Right atrium auricular region (tissue), 2 donors: ENCODE measurements at regions not wholly inside any gene's neighbourhood (a gene's known extent, or its start where the extent isn't known, plus 50 kb on each side); places are given as distances from the start of the nearest gene placed in this dataset.

ENCODE experiments used
- DNase-seq: peaks from one replicate; pipeline ENCODE4 v3.0.0-alpha.2; 2019; ENCODE audit warnings: low spot score
- H3K27ac ChIP-seq, 2 donors: fragments of 200-600 bp; sonication (generic); 1 replicate in 1 of 2; 2 replicates in 1 of 2; pipeline ENCODE4 v1.5.1; 2016 to 2019
- H3K27me3 ChIP-seq, 2 donors: fragments of 200-600 bp; sonication (generic); one replicate each; pipeline versions ENCODE4 v1.5.1 to v1.6.0; 2017 to 2019
- H3K36me3 ChIP-seq: fragments of 200-600 bp; sonication (generic); one replicate; pipeline ENCODE4 v1.5.1; 2016
- H3K4me1 ChIP-seq, 2 donors: fragments of 200-600 bp; sonication (generic); one replicate each; pipeline versions ENCODE4 v1.5.1 to v1.6.0; 2017 to 2019
- H3K4me3 ChIP-seq, 2 donors: fragments of 200-600 bp; sonication (generic); 1 replicate in 1 of 2; 2 replicates in 1 of 2; pipeline ENCODE4 v1.5.1; 2017 to 2019; ENCODE audit warnings: mild to moderate bottlenecking in 1 of 2, moderate library complexity in 1 of 2
- H3K9me3 ChIP-seq, 2 donors: fragments of 200-600 bp; sonication (generic); one replicate each; pipeline ENCODE4 v1.5.1; 2019
- TF ChIP-seq, protein P1 (sequence below), 2 donors: fragments of 200-600 bp; sonication (generic); IDR thresholded peaks; one replicate each; pipeline ENCODE4 v1.5.1; 2019; ENCODE audit warnings: antibody characterized with exemption in 2 of 2

DNA sequence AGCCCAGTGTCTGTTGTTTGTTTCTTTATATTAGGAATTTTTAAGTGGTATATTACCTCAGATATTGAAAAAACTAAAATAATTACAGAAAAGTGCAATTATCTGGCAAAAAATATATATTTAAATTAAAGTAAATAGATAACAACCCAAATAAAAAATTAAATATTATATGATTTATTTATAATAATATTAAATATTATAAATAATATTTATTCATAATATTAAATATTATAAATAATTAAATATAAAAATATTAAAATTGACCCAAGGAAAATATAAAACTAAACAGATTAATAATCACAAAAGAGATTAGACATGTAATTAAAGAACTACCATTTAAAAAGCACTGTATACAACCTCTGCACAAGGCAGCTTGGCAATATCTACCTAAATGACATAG lies 331.9 kb upstream of the POGK start:
- H3K27me3 ChIP-seq: no peaks in the 10 kb centered on the region
- no peaks in the 10 kb centered on the region for H3K9me3 ChIP-seq
- no peak for DNase-seq
- H3K36me3 ChIP-seq: no peaks in the 10 kb centered on the region
- no peak overlapping the region for H3K4me3 ChIP-seq
- H3K27ac ChIP-seq: no peak overlapping the region
- TF ChIP-seq, protein P1, sequence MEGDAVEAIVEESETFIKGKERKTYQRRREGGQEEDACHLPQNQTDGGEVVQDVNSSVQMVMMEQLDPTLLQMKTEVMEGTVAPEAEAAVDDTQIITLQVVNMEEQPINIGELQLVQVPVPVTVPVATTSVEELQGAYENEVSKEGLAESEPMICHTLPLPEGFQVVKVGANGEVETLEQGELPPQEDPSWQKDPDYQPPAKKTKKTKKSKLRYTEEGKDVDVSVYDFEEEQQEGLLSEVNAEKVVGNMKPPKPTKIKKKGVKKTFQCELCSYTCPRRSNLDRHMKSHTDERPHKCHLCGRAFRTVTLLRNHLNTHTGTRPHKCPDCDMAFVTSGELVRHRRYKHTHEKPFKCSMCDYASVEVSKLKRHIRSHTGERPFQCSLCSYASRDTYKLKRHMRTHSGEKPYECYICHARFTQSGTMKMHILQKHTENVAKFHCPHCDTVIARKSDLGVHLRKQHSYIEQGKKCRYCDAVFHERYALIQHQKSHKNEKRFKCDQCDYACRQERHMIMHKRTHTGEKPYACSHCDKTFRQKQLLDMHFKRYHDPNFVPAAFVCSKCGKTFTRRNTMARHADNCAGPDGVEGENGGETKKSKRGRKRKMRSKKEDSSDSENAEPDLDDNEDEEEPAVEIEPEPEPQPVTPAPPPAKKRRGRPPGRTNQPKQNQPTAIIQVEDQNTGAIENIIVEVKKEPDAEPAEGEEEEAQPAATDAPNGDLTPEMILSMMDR (IDR thresholded peaks at IDR 0.05): no peak
- no peaks in the 10 kb centered on the region for H3K4me1 ChIP-seq

DNA sequence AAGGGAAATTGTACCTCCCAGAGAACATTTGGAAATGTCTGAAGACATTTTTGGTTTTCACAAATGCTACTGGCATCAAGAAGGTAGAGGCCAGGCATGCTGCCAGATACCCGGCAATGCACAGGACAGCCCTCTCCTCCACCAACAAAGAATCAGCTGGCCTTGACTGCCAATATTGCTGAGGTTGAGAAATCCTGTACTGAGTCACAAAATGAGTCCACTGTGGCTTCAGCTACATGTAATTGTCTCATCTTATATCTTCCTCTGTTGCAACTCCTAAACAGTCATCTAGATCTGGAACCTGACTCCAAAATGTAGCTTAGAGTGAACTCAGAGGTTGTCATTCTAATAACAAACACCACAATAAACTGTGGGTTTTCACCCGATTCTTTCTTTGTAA lies 327.5 kb upstream of the POGK start:
- no peaks in the 10 kb centered on the region for H3K27me3 ChIP-seq
- no peak overlapping the region for H3K27ac ChIP-seq
- DNase-seq: no peak
- H3K36me3 ChIP-seq: no peaks in the 10 kb centered on the region
- H3K4me1 ChIP-seq: no peaks in the 10 kb centered on the region
- H3K4me3 ChIP-seq: no peak overlapping the region
- peaks cover 0 to 13% of the 10 kb centered on the region in 2 donors for H3K9me3 ChIP-seq
- TF ChIP-seq, protein P1 (IDR thresholded peaks at IDR 0.05): no peak

DNA sequence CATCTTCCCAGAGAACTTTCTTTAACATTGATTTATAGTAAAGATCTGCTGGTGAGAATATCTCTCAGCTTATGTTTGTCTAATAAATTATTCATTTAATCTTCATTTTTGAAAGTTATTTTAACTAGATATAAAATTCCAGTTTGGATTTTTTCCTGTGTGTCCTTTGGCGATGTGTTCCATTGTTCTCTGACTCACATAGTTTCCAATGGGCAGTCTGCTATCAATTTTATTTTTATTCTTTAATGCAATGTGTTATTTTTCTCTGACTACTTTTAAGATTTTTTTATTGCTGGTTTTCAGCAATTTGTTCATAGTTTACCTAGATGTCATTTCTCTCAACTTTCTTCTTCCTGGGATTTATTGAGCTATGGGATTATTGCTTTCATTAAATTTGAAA lies 325.2 kb upstream of the POGK start:
- H3K9me3 ChIP-seq: peaks cover 0 to 13% of the 10 kb centered on the region in 2 donors
- no peak for DNase-seq
- TF ChIP-seq, protein P1 (IDR thresholded peaks at IDR 0.05): no peak
- no peak overlapping the region for H3K27ac ChIP-seq
- H3K4me3 ChIP-seq: no peak overlapping the region
- H3K27me3 ChIP-seq: no peaks in the 10 kb centered on the region
- H3K4me1 ChIP-seq: no peaks in the 10 kb centered on the region
- no peaks in the 10 kb centered on the region for H3K36me3 ChIP-seq

DNA sequence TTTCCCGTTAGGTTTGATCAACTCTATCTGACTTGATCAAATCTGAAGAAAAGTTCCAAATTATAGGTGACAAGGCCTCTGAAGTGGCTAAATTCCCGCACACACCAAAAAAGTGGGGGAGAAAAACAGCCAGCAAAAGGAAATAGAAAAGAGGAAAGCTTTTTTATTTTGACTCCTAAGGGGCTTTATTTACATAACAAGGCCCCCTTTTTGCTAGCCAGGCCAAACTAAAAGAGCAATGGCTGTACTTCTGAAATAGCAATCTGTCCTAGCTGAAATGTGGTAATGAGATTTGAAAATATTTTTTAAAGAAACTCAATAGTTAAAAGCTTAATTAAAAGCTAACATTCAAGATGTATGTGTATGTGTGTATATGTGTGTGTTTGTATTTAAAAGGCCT lies 311.5 kb upstream of the POGK start:
- no peaks in the 10 kb centered on the region for H3K9me3 ChIP-seq
- TF ChIP-seq, protein P1 (IDR thresholded peaks at IDR 0.05): no peak
- H3K4me3 ChIP-seq: no peak overlapping the region
- no peak for DNase-seq
- H3K27ac ChIP-seq: no peak overlapping the region
- no peaks in the 10 kb centered on the region for H3K36me3 ChIP-seq
- H3K4me1 ChIP-seq: no peaks in the 10 kb centered on the region
- H3K27me3 ChIP-seq: no peaks in the 10 kb centered on the region

DNA sequence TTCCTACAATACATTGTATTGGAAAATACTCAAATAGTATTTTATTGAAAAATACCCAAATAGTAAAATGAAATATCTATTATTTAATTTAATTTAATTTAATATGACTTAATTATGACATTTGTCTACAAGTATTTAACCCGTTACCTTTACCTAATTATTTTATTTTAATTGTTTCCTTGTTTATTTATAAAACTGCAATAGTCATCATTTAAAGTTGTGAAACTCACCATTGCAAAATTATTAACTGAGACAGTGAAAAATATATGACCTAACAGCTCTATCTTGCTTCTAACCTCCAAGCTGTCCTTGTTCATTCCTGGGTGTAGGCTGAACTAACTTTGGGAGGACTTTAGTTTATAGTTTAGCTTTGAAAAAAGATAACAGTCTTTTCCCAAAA lies 300.6 kb upstream of the POGK start:
- Histone ChIP-seq H3K9me3 (no peaks in the 10 kb centered on the region), H3K36me3 (no peaks in the 10 kb centered on the region), H3K27ac (no peak overlapping the region), H3K4me3 (no peak overlapping the region), H3K4me1 (no peaks in the 10 kb centered on the region), H3K27me3 (no peaks in the 10 kb centered on the region)
- TF ChIP-seq, protein P1 (IDR thresholded peaks at IDR 0.05): no peak
- DNase-seq: no peak

DNA sequence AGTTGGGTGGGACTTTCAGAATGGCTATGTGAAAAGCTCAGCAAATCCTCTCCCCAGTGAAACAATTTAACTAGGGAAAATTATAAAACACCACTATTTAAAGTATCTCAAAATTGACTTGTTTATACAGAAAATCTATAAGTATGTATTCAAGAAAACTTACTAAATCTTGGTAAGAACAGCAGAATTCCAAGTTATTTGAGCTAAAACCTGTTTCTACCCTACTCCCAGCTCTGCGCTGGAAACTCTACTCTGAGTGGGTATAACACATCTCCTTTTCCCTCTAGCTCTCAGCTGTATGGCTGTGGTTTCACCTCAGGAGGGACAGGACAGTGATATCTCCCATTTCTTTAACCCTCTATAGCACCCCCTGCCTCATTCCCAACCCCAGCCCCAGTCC lies 295.2 kb upstream of the POGK start:
- Histone ChIP-seq H3K27me3 (no peaks in the 10 kb centered on the region), H3K27ac (peak overlapping the region in 1 of 2 donors; percentile 43), H3K4me1 (no peaks in the 10 kb centered on the region), H3K36me3 (no peaks in the 10 kb centered on the region), H3K9me3 (peaks cover 0 to 7% of the 10 kb centered on the region in 2 donors), H3K4me3 (no peak overlapping the region)
- TF ChIP-seq, protein P1 (IDR thresholded peaks at IDR 0.05): no peak
- DNase-seq: no peak
